ENCODE measurements at regions not wholly inside any gene's neighbourhood (a gene's known extent, or its start where the extent isn't known, plus 50 kb on each side); places are given as distances from the start of the nearest gene placed in this dataset.

- in situ Hi-C loops (cut with HindIII; ENCODE audit: extremely low pct_ligation_motif_present, low pct_unique_long_range_greater_than_20kb) = no loop called here
- Histone ChIP-seq H3K4me1 (ENCODE audit: insufficient read depth, low read length) (no peaks in the 10 kb centered on the region), H3K4me2 (ENCODE audit: low read depth, low read length) (no peak overlapping the region), H3K9me3 (ENCODE audit: low read length) (no peaks in the 10 kb centered on the region), H3K27me3 (ENCODE audit: control insufficient read depth in 1 of 2, insufficient read depth in 2 of 2, low read length in 2 of 2) (peaks cover 3 to 73% of the 10 kb centered on the region in 2 experiments; a peak in 4 of 5 replicates), H3K36me3 (replicated peaks in 1 of 2; ENCODE audit: control insufficient read depth in 1 of 2, insufficient read depth in 2 of 2, low read length in 2 of 2) (no peaks in the 10 kb centered on the region), H4K20me1 (ENCODE audit: insufficient read depth, low read length) (no peaks in the 10 kb centered on the region), H3K9ac (ENCODE audit: insufficient read depth, low read depth, low read length) (no peak overlapping the region), H3K79me2 (ENCODE audit: insufficient read depth, low read length) (no peaks in the 10 kb centered on the region), H2AFZ (ENCODE audit: low read length) (no peak overlapping the region), H3K27ac (ENCODE audit: extremely low read length, insufficient read depth, low read length) (no peak overlapping the region), H3K4me3 (replicated peaks in 1 of 3; ENCODE audit: insufficient read depth in 1 of 3, low read depth in 2 of 3, low read length in 3 of 3) (no peak overlapping the region)
- POLR2A ChIA-PET = no interaction called here
- TF ChIP-seq AGO1 (IDR thresholded peaks at IDR 0.05; ENCODE audit: low read depth, low read length, poor library complexity, severe bottlenecking) (no peak), ZNF720 (CRISPR knock-in tag; IDR thresholded peaks at IDR 0.05) (no peak), TMF1 (CRISPR knock-in tag; IDR thresholded peaks at IDR 0.05; ENCODE audit: low read depth) (no peak), ZSCAN29 (CRISPR knock-in tag; conservative IDR thresholded peaks at IDR 0.05) (no peak), RCOR2 (CRISPR knock-in tag; IDR thresholded peaks at IDR 0.05) (no peak), TIGD3 (CRISPR knock-in tag; IDR thresholded peaks at IDR 0.05; ENCODE audit: borderline replicate concordance) (no peak), HHEX (CRISPR knock-in tag; IDR thresholded peaks at IDR 0.05) (no peak), TP53 (CRISPR knock-in tag; conservative IDR thresholded peaks at IDR 0.05) (no peak), TBX2 (CRISPR knock-in tag; IDR thresholded peaks at IDR 0.05; ENCODE audit: borderline replicate concordance) (no peak), HMG20B (CRISPR knock-in tag; conservative IDR thresholded peaks at IDR 0.05) (no peak), ZNF260 (CRISPR knock-in tag; IDR thresholded peaks at IDR 0.05; ENCODE audit: borderline replicate concordance, low read depth) (no peak), ZNF350 (CRISPR knock-in tag; IDR thresholded peaks at IDR 0.05; ENCODE audit: borderline replicate concordance, low read depth) (no peak)
- BruUV-seq (replicated peaks) = no TSS peak
- DNase-seq (ENCODE audit: low spot score) = no peak
- intact Hi-C loops (cut with micrococcal nuclease; ENCODE audit: unreplicated experiment) = no loop called here
- FAIRE-seq = no peak
- ATAC-seq = no peak
- WGBS (ENCODE audit: low lambda C conversion rate) = 27% methylated on average over 8 of the region's 8 CpGs
- CTCF ChIA-PET (ENCODE audit: low intra/inter-chr PET ratio, low total read pairs) = no interaction called here
Observed at GRCh38 chr2:71944183-71944550, 203.5 kb downstream of the CYP26B1 start.

Measured in HepG2 (cell line).